GM18870 (cell line): ENCODE measurements at regions not wholly inside any gene's neighbourhood (a gene's known extent, or its start where the extent isn't known, plus 50 kb on each side); places are given as distances from the start of the nearest gene placed in this dataset.

Experiments used
- ATAC-seq: cut with Tn5 transposase; IDR thresholded peaks from one replicate; pipeline ENCODE4 v1.9.1; 2021; ENCODE audit warnings: moderate library complexity; ENCODE audit not compliant: unreplicated experiment

DNA sequence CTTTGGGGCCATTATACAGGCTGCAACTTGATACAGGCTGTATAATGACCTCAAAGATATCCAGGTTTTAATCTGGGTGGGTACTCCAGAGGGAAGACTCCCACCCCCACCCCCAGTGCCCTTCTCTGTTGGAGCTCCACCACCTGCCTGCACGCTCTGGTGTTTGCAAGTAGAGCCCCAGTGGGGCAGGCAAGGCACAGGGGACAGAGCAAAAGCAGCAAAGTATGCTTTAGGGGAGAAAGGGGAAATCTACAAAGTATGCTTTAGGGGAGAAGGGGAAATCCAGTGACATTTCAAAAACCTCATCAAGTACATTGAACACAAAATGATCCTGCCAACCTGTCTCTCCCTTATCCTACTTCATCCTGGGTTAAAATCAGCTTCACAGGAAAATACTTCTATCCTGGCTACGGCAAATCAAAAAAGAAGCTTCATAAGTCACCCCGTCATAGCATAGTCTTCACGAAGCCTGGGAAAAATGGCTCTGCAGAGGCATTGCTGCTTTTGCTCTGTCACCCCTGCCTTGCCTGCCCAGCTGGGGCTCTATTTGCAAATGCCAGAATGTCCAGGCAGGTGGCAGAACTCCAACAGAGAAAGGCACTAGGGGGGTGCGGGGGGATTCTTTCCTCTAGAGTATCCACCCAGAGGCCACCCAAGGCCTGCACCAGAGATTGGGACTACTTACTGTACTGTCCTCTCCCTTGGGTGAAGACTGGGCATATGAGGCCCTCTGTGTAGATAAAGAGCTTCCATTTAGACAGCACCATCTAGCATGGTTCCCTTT lies 60.9 kb upstream of the ATP11B start:
- ATAC-seq, result no peak

DNA sequence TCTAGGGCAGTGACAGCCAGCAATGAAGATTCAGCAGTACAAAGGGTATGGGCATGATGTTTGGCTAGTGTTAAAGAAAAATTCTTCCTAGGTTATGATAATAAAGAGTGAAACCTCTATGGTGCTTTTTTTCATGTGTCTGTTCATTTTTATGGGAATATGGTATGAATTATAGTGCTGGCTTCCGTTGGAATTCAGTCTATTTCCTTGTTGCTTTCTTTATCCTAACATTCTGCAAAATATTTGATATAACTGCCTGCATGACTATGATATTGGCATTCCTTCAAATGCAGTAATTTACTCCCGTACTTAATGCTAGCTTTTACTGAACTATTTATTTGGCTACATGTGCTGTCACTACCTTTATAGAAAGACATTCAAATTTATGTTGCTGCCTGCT lies 57.6 kb upstream of the ATP11B start:
- no peak for ATAC-seq

DNA sequence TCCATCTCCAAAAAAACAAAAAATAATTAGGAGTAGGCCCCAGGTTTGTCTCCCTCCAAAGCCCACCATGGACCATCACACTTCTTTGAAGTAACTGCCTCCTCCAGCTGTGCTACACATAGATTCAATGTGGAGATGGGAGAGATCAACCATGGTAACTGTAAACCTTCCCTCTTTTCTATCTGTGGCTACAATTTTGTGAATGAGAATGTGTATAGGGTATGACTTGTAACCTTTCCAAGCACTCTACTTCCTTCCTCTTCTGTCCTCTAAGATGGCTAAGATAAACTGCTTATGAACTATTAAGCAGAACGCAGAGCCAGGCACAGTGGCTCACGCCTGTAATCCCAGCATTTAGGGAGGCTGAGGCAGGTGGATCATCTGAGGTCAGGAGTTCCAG lies 55.5 kb upstream of the ATP11B start:
- no peak for ATAC-seq

DNA sequence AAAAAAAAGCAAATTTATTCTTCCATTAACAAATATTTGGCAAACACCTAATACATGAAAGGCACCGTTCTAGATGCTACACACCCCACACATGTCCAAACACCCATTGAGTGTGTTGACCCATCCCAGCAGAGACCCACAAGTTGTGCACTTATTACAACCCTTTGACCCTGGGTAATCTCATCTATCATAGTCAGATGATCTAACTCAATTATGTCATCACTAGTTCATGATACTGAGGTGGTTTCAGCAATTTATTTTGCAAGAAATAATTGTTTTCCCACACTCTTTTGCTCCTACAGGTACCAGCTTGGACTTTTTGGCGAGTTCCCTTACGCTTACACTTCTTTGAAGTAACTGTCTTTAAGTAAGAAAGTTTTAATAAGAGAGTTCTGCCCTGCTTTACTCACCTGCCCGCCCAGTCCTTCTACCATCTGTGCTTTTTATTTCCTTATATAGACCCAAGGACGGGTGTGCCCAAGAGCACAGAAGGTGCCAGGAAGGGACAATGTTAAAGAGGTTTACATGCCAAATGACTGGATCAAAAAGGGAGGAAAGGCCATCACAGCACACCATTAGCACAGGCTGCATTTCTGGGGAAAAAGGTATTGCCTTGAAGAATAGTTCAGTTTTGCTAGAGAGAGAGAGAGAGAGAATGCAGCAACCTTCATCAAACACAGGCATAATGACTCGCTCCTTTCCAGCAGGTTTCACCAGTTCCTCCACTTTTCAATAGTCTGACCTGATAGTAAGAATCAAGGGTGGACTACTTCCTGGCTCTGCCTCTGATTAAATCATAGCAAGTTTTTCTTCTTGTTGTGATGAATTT lies 54.5 kb upstream of the ATP11B start:
- ATAC-seq, result no peak

DNA sequence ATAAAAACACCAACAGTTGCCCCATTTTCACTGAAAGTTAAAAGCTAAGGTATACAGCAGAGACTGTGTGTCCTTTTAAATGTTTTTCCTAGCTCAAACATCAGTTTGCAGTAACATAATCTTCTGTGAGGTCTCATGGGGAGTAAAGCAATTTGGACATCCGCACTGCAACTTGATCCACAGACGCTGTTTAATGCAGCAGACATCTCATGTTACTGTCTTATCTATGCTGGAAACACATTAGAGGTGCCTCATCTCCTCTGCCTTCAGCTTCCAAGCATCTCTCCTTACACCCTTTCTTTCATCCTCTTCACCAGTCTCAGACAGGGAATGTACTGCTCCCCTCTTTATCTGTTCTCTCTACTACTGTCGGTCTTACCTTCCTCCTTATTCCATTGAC lies 53.7 kb upstream of the ATP11B start:
- ATAC-seq, result no peak

DNA sequence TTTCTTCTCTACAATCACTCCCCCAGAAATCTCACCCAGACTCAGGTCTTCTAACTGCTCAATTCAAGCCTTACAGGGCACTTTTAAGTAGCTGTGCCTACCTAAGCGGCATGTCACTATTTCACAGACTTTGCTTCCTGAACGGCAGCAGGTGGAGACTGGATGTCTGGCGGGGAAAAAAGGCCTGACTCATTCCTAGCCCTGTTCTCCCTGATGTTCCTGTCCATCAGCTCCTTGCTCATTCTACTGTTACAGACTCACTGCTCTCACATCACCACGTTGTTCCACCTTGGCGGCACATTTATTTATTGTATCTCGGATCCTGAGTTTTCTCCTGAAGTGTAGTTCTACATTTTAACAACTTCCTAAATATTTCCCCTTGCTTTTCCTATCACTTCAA lies 52.6 kb upstream of the ATP11B start:
- ATAC-seq, result no peak

DNA sequence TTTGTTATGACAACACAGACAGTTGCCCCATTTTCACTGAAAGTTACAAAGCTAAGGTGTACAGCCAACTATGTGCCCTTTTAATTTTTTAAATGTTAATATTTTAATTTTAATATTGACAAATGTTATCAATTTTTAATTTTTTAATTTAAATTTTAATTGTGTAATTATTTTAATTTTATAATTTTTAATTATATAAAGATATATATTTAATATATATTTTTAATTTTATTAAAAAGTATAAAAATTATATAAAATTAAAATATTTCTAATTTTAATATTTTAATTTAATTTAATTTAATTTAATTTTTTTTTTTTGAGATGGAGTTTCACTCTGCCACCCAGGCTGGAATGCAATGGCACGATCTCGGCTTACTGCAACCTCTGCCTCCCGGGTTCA lies 52.1 kb upstream of the ATP11B start:
- ATAC-seq, result no peak
